Right atrium auricular region (tissue), 2 donors: ENCODE measurements at regions not wholly inside any gene's neighbourhood (a gene's known extent, or its start where the extent isn't known, plus 50 kb on each side); places are given as distances from the start of the nearest gene placed in this dataset.

ENCODE experiments used
- DNase-seq: peaks from one replicate; pipeline ENCODE4 v3.0.0-alpha.2; 2019; ENCODE audit warnings: low spot score
- H3K27ac ChIP-seq, 2 donors: fragments of 200-600 bp; sonication (generic); 1 replicate in 1 of 2; 2 replicates in 1 of 2; pipeline ENCODE4 v1.5.1; 2016 to 2019
- H3K27me3 ChIP-seq, 2 donors: fragments of 200-600 bp; sonication (generic); one replicate each; pipeline versions ENCODE4 v1.5.1 to v1.6.0; 2017 to 2019
- H3K36me3 ChIP-seq: fragments of 200-600 bp; sonication (generic); one replicate; pipeline ENCODE4 v1.5.1; 2016
- H3K4me1 ChIP-seq, 2 donors: fragments of 200-600 bp; sonication (generic); one replicate each; pipeline versions ENCODE4 v1.5.1 to v1.6.0; 2017 to 2019
- H3K4me3 ChIP-seq, 2 donors: fragments of 200-600 bp; sonication (generic); 1 replicate in 1 of 2; 2 replicates in 1 of 2; pipeline ENCODE4 v1.5.1; 2017 to 2019; ENCODE audit warnings: mild to moderate bottlenecking in 1 of 2, moderate library complexity in 1 of 2
- H3K9me3 ChIP-seq, 2 donors: fragments of 200-600 bp; sonication (generic); one replicate each; pipeline ENCODE4 v1.5.1; 2019
- CTCF ChIP-seq, 2 donors: fragments of 200-600 bp; sonication (generic); IDR thresholded peaks; one replicate each; pipeline ENCODE4 v1.5.1; 2019; ENCODE audit warnings: antibody characterized with exemption in 2 of 2

GRCh38 chr5:25568294-25568693 lies 923.5 kb upstream of the CDH10 start:
- Histone ChIP-seq H3K4me1 (no peaks in the 10 kb centered on the region), H3K27me3 (no peaks in the 10 kb centered on the region), H3K27ac (no peak overlapping the region), H3K4me3 (no peak overlapping the region), H3K9me3 (peaks cover 0 to 8% of the 10 kb centered on the region in 2 donors), H3K36me3 (no peaks in the 10 kb centered on the region)
- no peak for DNase-seq
- no peak for TF ChIP-seq CTCF (IDR thresholded peaks at IDR 0.05)

GRCh38 chr5:25567881-25568280 lies 923.1 kb upstream of the CDH10 start:
- no peak overlapping the region for H3K27ac ChIP-seq
- no peak overlapping the region for H3K4me3 ChIP-seq
- H3K27me3 ChIP-seq, result no peaks in the 10 kb centered on the region
- H3K9me3 ChIP-seq, result peaks cover 0 to 10% of the 10 kb centered on the region in 2 donors
- DNase-seq, result no peak
- no peaks in the 10 kb centered on the region for H3K4me1 ChIP-seq
- H3K36me3 ChIP-seq, result no peaks in the 10 kb centered on the region
- no peak for TF ChIP-seq CTCF (IDR thresholded peaks at IDR 0.05)

GRCh38 chr5:25562656-25563055 lies 917.9 kb upstream of the CDH10 start:
- Histone ChIP-seq H3K27me3 (no peaks in the 10 kb centered on the region), H3K4me1 (no peaks in the 10 kb centered on the region), H3K9me3 (peaks cover 0 to 6% of the 10 kb centered on the region in 2 donors), H3K36me3 (no peaks in the 10 kb centered on the region), H3K27ac (no peak overlapping the region), H3K4me3 (no peak overlapping the region)
- no peak for DNase-seq
- no peak for TF ChIP-seq CTCF (IDR thresholded peaks at IDR 0.05)

- Histone ChIP-seq H3K27me3 (no peaks in the 10 kb centered on the region), H3K36me3 (no peaks in the 10 kb centered on the region), H3K9me3 (no peaks in the 10 kb centered on the region), H3K27ac (no peak overlapping the region), H3K4me1 (no peaks in the 10 kb centered on the region), H3K4me3 (no peak overlapping the region)
- DNase-seq, result no peak
- TF ChIP-seq CTCF (IDR thresholded peaks at IDR 0.05), result no peak
These were observed 909.3 kb upstream of the CDH10 start for GRCh38 chr5:25554077-25554476.

GRCh38 chr5:25552871-25553481 lies 908.2 kb upstream of the CDH10 start:
- no peak for DNase-seq
- no peak overlapping the region for H3K27ac ChIP-seq
- no peaks in the 10 kb centered on the region for H3K9me3 ChIP-seq
- H3K4me1 ChIP-seq, result no peaks in the 10 kb centered on the region
- TF ChIP-seq CTCF (IDR thresholded peaks at IDR 0.05), result no peak
- no peak overlapping the region for H3K4me3 ChIP-seq
- no peaks in the 10 kb centered on the region for H3K36me3 ChIP-seq
- no peaks in the 10 kb centered on the region for H3K27me3 ChIP-seq

- no peak overlapping the region for H3K27ac ChIP-seq
- no peaks in the 10 kb centered on the region for H3K9me3 ChIP-seq
- no peak overlapping the region for H3K4me3 ChIP-seq
- no peak for TF ChIP-seq CTCF (IDR thresholded peaks at IDR 0.05)
- H3K36me3 ChIP-seq, result no peaks in the 10 kb centered on the region
- H3K27me3 ChIP-seq, result no peaks in the 10 kb centered on the region
- no peak for DNase-seq
- H3K4me1 ChIP-seq, result no peaks in the 10 kb centered on the region
These were observed 906.0 kb upstream of the CDH10 start for GRCh38 chr5:25550793-25551192.
